Skeletal muscle satellite cell (primary cell): ENCODE measurements at regions not wholly inside any gene's neighbourhood (a gene's known extent, or its start where the extent isn't known, plus 50 kb on each side); places are given as distances from the start of the nearest gene placed in this dataset.

Source experiments
- H3K27me3 ChIP-seq: 2 replicates; pipeline ENCODE4 v1.7.0; 2013; ENCODE audit warnings: low read length; ENCODE audit not compliant: control insufficient read depth, insufficient read depth
- H3K36me3 ChIP-seq: 2 replicates; pipeline ENCODE4 v1.7.0; 2013; ENCODE audit warnings: mild to moderate bottlenecking, control low read depth, low read length; ENCODE audit not compliant: insufficient read depth
- H3K4me1 ChIP-seq: 2 replicates; pipeline ENCODE4 v1.7.0; 2013; ENCODE audit warnings: low read length; ENCODE audit not compliant: control insufficient read depth, insufficient read depth
- H3K4me2 ChIP-seq: 2 replicates; pipeline ENCODE4 v1.7.0; 2013; ENCODE audit warnings: mild to moderate bottlenecking, low read length
- H3K4me3 ChIP-seq: 2 replicates; pipeline ENCODE4 v1.7.0; 2013; ENCODE audit warnings: low read length
- H3K9ac ChIP-seq: 2 replicates; pipeline ENCODE4 v1.7.0; 2013; ENCODE audit warnings: mild to moderate bottlenecking, low read depth, low read length, moderate library complexity
- H3K9me3 ChIP-seq: replicated peaks from 2 replicates; pipeline ENCODE4 v1.7.0; 2013; ENCODE audit warnings: mild to moderate bottlenecking, control low read depth, low read length

GRCh38 chr2:9074930-9075329, 71.4 kb upstream of the MBOAT2 start:
- H3K4me2 ChIP-seq, result no peak overlapping the region
- H3K4me1 ChIP-seq, result peaks cover 9% of the 10 kb centered on the region
- no peaks in the 10 kb centered on the region for H3K36me3 ChIP-seq
- no peaks in the 10 kb centered on the region for H3K9me3 ChIP-seq
- no peak overlapping the region for H3K9ac ChIP-seq
- H3K27me3 ChIP-seq, result no peaks in the 10 kb centered on the region
- no peak overlapping the region for H3K4me3 ChIP-seq

GRCh38 chr2:9071584-9072124, 68.2 kb upstream of the MBOAT2 start:
- Histone ChIP-seq H3K9me3 (no peaks in the 10 kb centered on the region), H3K4me1 (peaks cover 9% of the 10 kb centered on the region), H3K4me2 (no peak overlapping the region), H3K4me3 (no peak overlapping the region), H3K9ac (no peak overlapping the region), H3K36me3 (no peaks in the 10 kb centered on the region), H3K27me3 (no peaks in the 10 kb centered on the region)

DNA sequence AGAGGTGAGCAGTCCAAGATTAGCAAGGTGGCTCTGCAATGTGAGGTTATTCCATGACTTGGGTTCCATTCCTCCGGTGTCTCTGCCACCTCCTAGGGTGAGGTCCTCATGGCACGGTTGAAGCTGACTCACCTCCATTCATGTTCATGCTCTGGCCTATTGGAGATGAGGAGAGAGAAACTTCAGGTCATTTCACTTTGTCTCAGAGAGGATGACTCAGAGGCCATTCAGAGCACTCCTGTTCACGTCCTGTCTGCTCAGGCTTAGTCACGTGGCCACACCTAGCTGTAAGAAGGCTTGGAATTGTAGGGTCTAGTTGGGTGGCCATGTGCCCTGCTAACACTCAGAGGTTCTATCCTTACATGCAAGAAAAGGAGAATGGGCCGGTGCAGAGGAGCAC, 67.5 kb upstream of the MBOAT2 start:
- H3K4me3 ChIP-seq, result no peak overlapping the region
- H3K4me1 ChIP-seq, result peaks cover 6% of the 10 kb centered on the region
- H3K27me3 ChIP-seq, result no peaks in the 10 kb centered on the region
- H3K9me3 ChIP-seq, result peaks cover 3% of the 10 kb centered on the region
- no peaks in the 10 kb centered on the region for H3K36me3 ChIP-seq
- H3K4me2 ChIP-seq, result no peak overlapping the region
- no peak overlapping the region for H3K9ac ChIP-seq

DNA sequence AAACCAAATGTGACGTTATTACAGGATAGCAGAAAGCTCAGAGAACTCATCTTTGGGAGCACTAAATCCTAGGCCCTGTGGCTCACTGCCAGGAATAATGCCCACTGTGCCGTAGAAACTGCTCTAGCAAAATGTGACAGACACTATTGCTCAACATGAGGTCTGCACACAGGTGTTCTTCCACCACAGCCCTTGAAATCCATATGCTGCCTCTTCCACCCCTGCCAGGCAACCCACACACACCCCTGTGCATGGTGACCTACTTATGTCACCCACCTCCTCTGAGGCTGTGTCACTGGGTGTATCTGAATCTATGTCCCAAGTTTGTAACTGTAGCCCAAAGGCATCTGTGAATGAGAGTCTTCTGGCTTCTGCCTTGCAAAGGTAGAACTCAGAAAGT, 66.1 kb upstream of the MBOAT2 start:
- H3K9me3 ChIP-seq, result peaks cover 5% of the 10 kb centered on the region
- H3K27me3 ChIP-seq, result no peaks in the 10 kb centered on the region
- no peak overlapping the region for H3K4me3 ChIP-seq
- H3K36me3 ChIP-seq, result no peaks in the 10 kb centered on the region
- no peak overlapping the region for H3K4me2 ChIP-seq
- H3K9ac ChIP-seq, result no peak overlapping the region
- peaks cover 5% of the 10 kb centered on the region for H3K4me1 ChIP-seq

DNA sequence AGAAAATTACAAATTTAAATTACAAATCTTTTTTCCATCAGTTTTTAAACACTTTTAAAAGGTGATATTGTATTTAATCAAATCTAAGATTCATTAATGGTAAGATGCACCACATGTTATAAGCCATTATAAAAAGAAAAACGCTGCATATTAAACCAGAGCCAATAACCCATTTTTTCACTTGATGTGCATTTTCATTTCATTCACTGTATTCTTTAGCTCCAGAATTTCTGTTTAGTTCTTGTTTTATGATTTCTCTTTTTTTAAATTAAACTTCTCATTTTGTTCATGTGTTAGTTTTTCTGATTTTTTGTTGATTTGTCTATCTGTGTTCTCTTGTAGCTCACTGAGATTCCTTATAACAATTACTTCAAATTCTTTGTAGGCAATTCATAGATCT, 62.4 kb upstream of the MBOAT2 start:
- Histone ChIP-seq H3K9ac (no peak overlapping the region), H3K36me3 (no peaks in the 10 kb centered on the region), H3K9me3 (peaks cover 5% of the 10 kb centered on the region), H3K4me3 (no peak overlapping the region), H3K4me1 (peaks cover under 1% of the 10 kb centered on the region), H3K27me3 (no peaks in the 10 kb centered on the region), H3K4me2 (no peak overlapping the region)

- H3K9ac ChIP-seq, result no peak overlapping the region
- H3K4me3 ChIP-seq, result no peak overlapping the region
- H3K27me3 ChIP-seq, result no peaks in the 10 kb centered on the region
- H3K4me1 ChIP-seq, result peaks cover 8% of the 10 kb centered on the region
- H3K36me3 ChIP-seq, result no peaks in the 10 kb centered on the region
- H3K9me3 ChIP-seq, result peaks cover 5% of the 10 kb centered on the region
- no peak overlapping the region for H3K4me2 ChIP-seq
These were observed 59.6 kb upstream of the MBOAT2 start for GRCh38 chr2:9063023-9063606.

GRCh38 chr2:9060819-9061218, 57.3 kb upstream of the MBOAT2 start:
- H3K9ac ChIP-seq, result no peak overlapping the region
- H3K4me1 ChIP-seq, result peaks cover 13% of the 10 kb centered on the region
- no peak overlapping the region for H3K4me2 ChIP-seq
- no peaks in the 10 kb centered on the region for H3K36me3 ChIP-seq
- H3K27me3 ChIP-seq, result no peaks in the 10 kb centered on the region
- no peak overlapping the region for H3K4me3 ChIP-seq
- H3K9me3 ChIP-seq, result no peaks in the 10 kb centered on the region

DNA sequence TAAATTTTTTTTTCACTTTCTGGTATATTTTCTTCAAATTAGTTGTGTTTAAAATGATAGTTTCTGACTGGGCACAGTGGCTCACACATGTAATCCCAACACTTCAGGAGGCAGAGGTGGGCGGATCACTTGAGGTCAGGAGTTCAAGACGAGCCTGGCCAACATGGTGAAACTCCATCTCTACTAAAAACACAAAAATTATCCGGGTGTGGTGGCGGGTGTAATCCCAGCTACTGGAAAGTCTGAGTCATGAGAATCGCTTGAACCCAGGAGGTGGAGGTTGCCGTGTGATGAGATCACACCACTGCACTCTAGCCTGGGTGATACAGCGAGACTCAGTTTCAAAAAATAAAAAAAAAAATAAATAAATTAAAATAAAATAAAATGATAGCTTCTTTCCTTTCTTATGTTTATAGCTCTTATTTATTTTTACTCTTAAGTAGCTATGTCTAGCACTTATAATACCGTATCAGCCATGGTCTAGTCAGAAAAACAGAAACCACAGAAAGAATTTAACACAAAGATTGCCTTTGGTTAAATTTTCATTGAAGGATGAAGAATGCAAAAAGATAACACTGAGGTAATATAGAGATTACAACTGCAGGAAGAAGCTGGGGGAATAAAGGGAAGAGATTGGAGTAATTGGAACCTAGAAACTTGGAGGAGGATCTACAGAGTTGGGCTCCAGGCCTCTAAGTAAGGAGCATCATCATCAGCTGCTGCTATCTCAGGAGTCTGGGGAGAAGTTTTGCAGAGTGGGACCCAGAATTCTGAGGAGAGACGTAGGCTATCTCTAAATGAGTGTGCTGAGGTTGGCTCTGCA, 54.7 kb upstream of the MBOAT2 start:
- Histone ChIP-seq H3K4me1 (peaks cover 25% of the 10 kb centered on the region), H3K27me3 (no peaks in the 10 kb centered on the region), H3K4me3 (no peak overlapping the region), H3K36me3 (no peaks in the 10 kb centered on the region), H3K4me2 (peak overlapping the region; percentile 12), H3K9me3 (no peaks in the 10 kb centered on the region), H3K9ac (no peak overlapping the region)

DNA sequence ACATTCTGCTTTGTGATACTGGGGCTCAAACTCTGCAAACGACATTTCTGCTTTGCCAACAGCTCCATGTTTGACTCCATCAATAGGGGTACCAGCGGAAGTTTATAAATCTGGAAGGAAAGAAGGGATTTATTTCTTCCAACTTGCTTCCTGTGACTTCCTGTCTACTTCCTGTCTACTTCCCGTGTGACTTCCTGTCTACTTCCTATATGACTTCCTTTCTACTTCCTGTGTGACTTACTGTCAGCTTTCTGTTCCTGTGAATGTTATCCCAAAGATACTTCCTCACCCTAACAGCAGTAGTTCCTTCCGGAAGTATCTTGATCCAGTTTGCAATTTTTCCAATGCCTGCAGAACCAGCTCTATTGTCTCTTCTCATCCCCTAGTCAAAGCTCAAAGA, 52.0 kb upstream of the MBOAT2 start:
- Histone ChIP-seq H3K4me1 (peaks cover 29% of the 10 kb centered on the region), H3K9ac (no peak overlapping the region), H3K4me3 (no peak overlapping the region), H3K27me3 (no peaks in the 10 kb centered on the region), H3K36me3 (no peaks in the 10 kb centered on the region), H3K9me3 (no peaks in the 10 kb centered on the region), H3K4me2 (no peak overlapping the region)

GRCh38 chr2:9053534-9053931, 50.0 kb upstream of the MBOAT2 start:
- no peaks in the 10 kb centered on the region for H3K36me3 ChIP-seq
- H3K4me3 ChIP-seq, result no peak overlapping the region
- H3K27me3 ChIP-seq, result no peaks in the 10 kb centered on the region
- H3K4me2 ChIP-seq, result no peak overlapping the region
- no peaks in the 10 kb centered on the region for H3K9me3 ChIP-seq
- H3K9ac ChIP-seq, result no peak overlapping the region
- peaks cover 25% of the 10 kb centered on the region for H3K4me1 ChIP-seq
